HG02870 (cell line): ENCODE measurements at regions not wholly inside any gene's neighbourhood (a gene's known extent, or its start where the extent isn't known, plus 50 kb on each side); places are given as distances from the start of the nearest gene placed in this dataset.

Source experiments
- ATAC-seq: cut with Tn5 transposase; IDR thresholded peaks from one replicate; pipeline ENCODE4 v1.9.1; 2021; ENCODE audit warnings: mild to moderate bottlenecking, moderate library complexity; ENCODE audit not compliant: unreplicated experiment

- no peak for ATAC-seq
These were observed 56.1 kb upstream of the ELMO1 start for GRCh38 chr7:37504801-37505200.

GRCh38 chr7:37505750-37506353, 57.2 kb upstream of the ELMO1 start:
- no peak for ATAC-seq

GRCh38 chr7:37508118-37508517, 59.5 kb upstream of the ELMO1 start:
- no peak for ATAC-seq

- no peak for ATAC-seq
These were observed 61.5 kb upstream of the ELMO1 start for GRCh38 chr7:37510043-37510634.

- no peak for ATAC-seq
These were observed 63.3 kb upstream of the ELMO1 start for GRCh38 chr7:37511915-37512314.

- ATAC-seq: no peak
These were observed 65.8 kb upstream of the ELMO1 start for GRCh38 chr7:37514497-37514896.

- no peak for ATAC-seq
These were observed 68.0 kb upstream of the ELMO1 start for GRCh38 chr7:37516664-37517063.

- no peak for ATAC-seq
These were observed 69.6 kb upstream of the ELMO1 start for GRCh38 chr7:37518266-37518665.

- ATAC-seq: no peak
These were observed 75.4 kb upstream of the ELMO1 start for GRCh38 chr7:37524056-37524455.

- ATAC-seq: no peak
These were observed 76.1 kb upstream of the ELMO1 start for GRCh38 chr7:37524797-37525196.

- no peak for ATAC-seq
These were observed 78.0 kb upstream of the ELMO1 start for GRCh38 chr7:37526623-37527022.

GRCh38 chr7:37527109-37527508, 78.4 kb upstream of the ELMO1 start:
- no peak for ATAC-seq

GRCh38 chr7:37531225-37531624, 82.6 kb upstream of the ELMO1 start:
- ATAC-seq: no peak

GRCh38 chr7:37532636-37533035, 84.0 kb upstream of the ELMO1 start:
- no peak for ATAC-seq

GRCh38 chr7:37534893-37535610, 86.4 kb upstream of the ELMO1 start:
- ATAC-seq: no peak

GRCh38 chr7:37535841-37536240, 87.2 kb upstream of the ELMO1 start:
- ATAC-seq: no peak

GRCh38 chr7:37536706-37537105, 88.0 kb upstream of the ELMO1 start:
- ATAC-seq: no peak

- ATAC-seq: no peak
These were observed 88.8 kb upstream of the ELMO1 start for GRCh38 chr7:37537439-37537838.

- no peak for ATAC-seq
These were observed 90.3 kb upstream of the ELMO1 start for GRCh38 chr7:37538945-37539344.

- no peak for ATAC-seq
These were observed 92.3 kb upstream of the ELMO1 start for GRCh38 chr7:37540917-37541316.

- peak; percentile 91 for ATAC-seq
These were observed 93.3 kb upstream of the ELMO1 start for GRCh38 chr7:37541810-37542443.
